ENCODE measurements at regions not wholly inside any gene's neighbourhood (a gene's known extent, or its start where the extent isn't known, plus 50 kb on each side); places are given as distances from the start of the nearest gene placed in this dataset.
A peak's percentile ranks its signal among the peaks of the same experiment; 100 is the strongest.

- peak overlapping the region; percentile 33; the same call in 2 of the 3 replicates for H3K4me2 ChIP-seq
- peak overlapping the region; percentile 72 to 73 for H3K27ac ChIP-seq
- no peak for FAIRE-seq
- ATAC-seq = peak; percentile 51 to 65
- no peak overlapping the region for H3K4me3 ChIP-seq
- peaks cover 32% of the 10 kb centered on the region for H3K4me1 ChIP-seq
- DNase-seq (ENCODE audit: low read depth in 1 of 2, low spot score in 1 of 2) = peak in 1 of 2 experiments; percentile 47
- TF ChIP-seq EP300 (IDR thresholded peaks at IDR 0.05) (peak; percentile 36 to 45; a peak in 2 of 5 replicates), NPAS2 (CRISPR knock-in tag; IDR thresholded peaks at IDR 0.05; ENCODE audit: borderline replicate concordance) (no peak), CEBPB (IDR thresholded peaks at IDR 0.05) (peak in 1 of 2 experiments; percentile 9; a peak in 1 of 4 replicates), ZC3H11A (IDR thresholded peaks at IDR 0.05) (no peak), RNF2 (IDR thresholded peaks at IDR 0.05; ENCODE audit: borderline replicate concordance, low read depth) (no peak), JUN (IDR thresholded peaks at IDR 0.05) (no peak), ELK1 (IDR thresholded peaks at IDR 0.05; ENCODE audit: low read depth, low read length) (no peak), JUNB (IDR thresholded peaks at IDR 0.05) (peak; percentile 68; the same call in 1 of the 2 replicates), ZNF302 (CRISPR knock-in tag; IDR thresholded peaks at IDR 0.05) (no peak), HOXB5 (CRISPR knock-in tag; IDR thresholded peaks at IDR 0.05) (no peak), RAD21 (conservative IDR thresholded peaks at IDR 0.05 in 1 of 2, IDR thresholded peaks at IDR 0.05 in 1 of 2) (peak in 1 of 2 experiments; percentile 23; a peak in 1 of 5 replicates), FOSL2 (IDR thresholded peaks at IDR 0.05) (0 out of 2 replicates have a peak, but pooled peaks have one; percentile 28), FOSL2 (CRISPR knock-in tag; IDR thresholded peaks at IDR 0.05) (peak; percentile 43; the same call in 1 of the 2 replicates), RCOR1 (IDR thresholded peaks at IDR 0.05; ENCODE audit: low read depth, low read length) (no peak)
- TF ChIP-seq, protein P1, sequence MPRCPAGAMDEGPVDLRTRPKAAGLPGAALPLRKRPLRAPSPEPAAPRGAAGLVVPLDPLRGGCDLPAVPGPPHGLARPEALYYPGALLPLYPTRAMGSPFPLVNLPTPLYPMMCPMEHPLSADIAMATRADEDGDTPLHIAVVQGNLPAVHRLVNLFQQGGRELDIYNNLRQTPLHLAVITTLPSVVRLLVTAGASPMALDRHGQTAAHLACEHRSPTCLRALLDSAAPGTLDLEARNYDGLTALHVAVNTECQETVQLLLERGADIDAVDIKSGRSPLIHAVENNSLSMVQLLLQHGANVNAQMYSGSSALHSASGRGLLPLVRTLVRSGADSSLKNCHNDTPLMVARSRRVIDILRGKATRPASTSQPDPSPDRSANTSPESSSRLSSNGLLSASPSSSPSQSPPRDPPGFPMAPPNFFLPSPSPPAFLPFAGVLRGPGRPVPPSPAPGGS (IDR thresholded peaks at IDR 0.05) = 0 out of 3 replicates have a peak, but pooled peaks have one; percentile 37
- TF ChIP-seq, protein P2, sequence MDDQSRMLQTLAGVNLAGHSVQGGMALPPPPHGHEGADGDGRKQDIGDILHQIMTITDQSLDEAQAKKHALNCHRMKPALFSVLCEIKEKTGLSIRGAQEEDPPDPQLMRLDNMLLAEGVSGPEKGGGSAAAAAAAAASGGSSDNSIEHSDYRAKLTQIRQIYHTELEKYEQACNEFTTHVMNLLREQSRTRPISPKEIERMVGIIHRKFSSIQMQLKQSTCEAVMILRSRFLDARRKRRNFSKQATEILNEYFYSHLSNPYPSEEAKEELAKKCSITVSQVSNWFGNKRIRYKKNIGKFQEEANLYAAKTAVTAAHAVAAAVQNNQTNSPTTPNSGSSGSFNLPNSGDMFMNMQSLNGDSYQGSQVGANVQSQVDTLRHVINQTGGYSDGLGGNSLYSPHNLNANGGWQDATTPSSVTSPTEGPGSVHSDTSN (IDR thresholded peaks at IDR 0.05) = no peak
- 30% methylated on average over 3 of the region's 3 CpGs for WGBS (ENCODE audit: missing lambda C conversion rate)
- ChIA-PET POLR2A (no interaction called here), CTCF (interaction anchor here (1.0 to 1.3 kb wide), 3 partner anchors 11 to 315 kb away, joined by 3 to 4 read pairs (median 4); no protein-coding TSS in a partner anchor)
- H3K9me3 ChIP-seq = no peaks in the 10 kb centered on the region
Observed at GRCh38 chr21:38037416-38037815, 121.2 kb upstream of the KCNJ6 start.

DNA sequence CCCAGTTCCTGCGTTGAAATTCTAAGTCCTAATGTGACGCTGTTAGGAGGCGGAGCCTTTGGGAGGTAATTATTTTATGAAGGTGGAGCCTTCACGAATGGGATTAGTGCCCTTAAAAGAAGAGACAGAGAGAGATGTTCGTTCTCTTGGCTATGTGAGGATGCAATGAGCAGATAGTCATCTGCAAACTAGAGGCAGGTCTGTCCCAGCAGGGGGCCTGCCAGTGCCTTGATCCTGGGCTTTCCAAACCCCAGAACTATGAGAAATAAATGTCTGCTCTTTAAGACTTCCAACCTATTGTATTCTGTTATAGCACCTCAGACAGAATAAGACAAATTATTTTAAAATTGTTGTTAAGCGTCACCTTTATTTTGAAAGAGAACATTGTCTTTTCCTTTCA lies 123.1 kb upstream of the KCNJ6 start:
- TF ChIP-seq SMC3 (IDR thresholded peaks at IDR 0.05) = no peak
- TF ChIP-seq FOXS1 (CRISPR knock-in tag; IDR thresholded peaks at IDR 0.05) = no peak
- no peak for TF ChIP-seq ZC3H11A (IDR thresholded peaks at IDR 0.05)
- TF ChIP-seq SREBF2 (IDR thresholded peaks at IDR 0.05) = no peak
- TF ChIP-seq ESRRA (IDR thresholded peaks at IDR 0.05; ENCODE audit: borderline replicate concordance, low read length) = no peak
- TF ChIP-seq KDM1A (IDR thresholded peaks at IDR 0.05; ENCODE audit: low read depth) = no peak
- no peak for TF ChIP-seq NPAS2 (CRISPR knock-in tag; IDR thresholded peaks at IDR 0.05; ENCODE audit: borderline replicate concordance)
- no peak for TF ChIP-seq TFCP2L1 (CRISPR knock-in tag; IDR thresholded peaks at IDR 0.05)
- no peak for TF ChIP-seq EHF (CRISPR knock-in tag; IDR thresholded peaks at IDR 0.05)
- TF ChIP-seq EP300 (IDR thresholded peaks at IDR 0.05) = no peak
- no peak for TF ChIP-seq POLR2A (IDR thresholded peaks at IDR 0.05; ENCODE audit: low read length)
- TF ChIP-seq RAD21 (conservative IDR thresholded peaks at IDR 0.05 in 1 of 2, IDR thresholded peaks at IDR 0.05 in 1 of 2) = no peak
- no peak for TF ChIP-seq HEYL (CRISPR knock-in tag; IDR thresholded peaks at IDR 0.05)
- Histone ChIP-seq H3K27ac (peak overlapping the region; percentile 29 to 64; a peak in 5 of 6 replicates), H3K9me3 (no peaks in the 10 kb centered on the region), H3K4me1 (peaks cover 41% of the 10 kb centered on the region), H3K4me3 (no peak overlapping the region), H3K4me2 (no peak overlapping the region)
- WGBS (ENCODE audit: missing lambda C conversion rate) = 74% methylated on average over 6 of the region's 6 CpGs
- ATAC-seq (no peak), FAIRE-seq (no peak), DNase-seq (ENCODE audit: low read depth in 1 of 2, low spot score in 1 of 2) (no peak)
- CTCF ChIA-PET = no interaction called here
- POLR2A ChIA-PET = no interaction called here

Data from A549 (cell line).